Activated T-cell treated with anti-CD3 and anti-CD28 coated beads for 24 hours (primary cell): ENCODE measurements at regions not wholly inside any gene's neighbourhood (a gene's known extent, or its start where the extent isn't known, plus 50 kb on each side); places are given as distances from the start of the nearest gene placed in this dataset.

Source experiments
- DNase-seq: peaks from one replicate; pipeline ENCODE4 v3.0.0-alpha.2; 2020; ENCODE audit warnings: low read depth

GRCh38 chr7:25812086-25812850 lies 339.7 kb upstream of the NFE2L3 start:
- no peak for DNase-seq

GRCh38 chr7:25813381-25813780 lies 338.6 kb upstream of the NFE2L3 start:
- no peak for DNase-seq

GRCh38 chr7:25815711-25816110 lies 336.3 kb upstream of the NFE2L3 start:
- no peak for DNase-seq

DNA sequence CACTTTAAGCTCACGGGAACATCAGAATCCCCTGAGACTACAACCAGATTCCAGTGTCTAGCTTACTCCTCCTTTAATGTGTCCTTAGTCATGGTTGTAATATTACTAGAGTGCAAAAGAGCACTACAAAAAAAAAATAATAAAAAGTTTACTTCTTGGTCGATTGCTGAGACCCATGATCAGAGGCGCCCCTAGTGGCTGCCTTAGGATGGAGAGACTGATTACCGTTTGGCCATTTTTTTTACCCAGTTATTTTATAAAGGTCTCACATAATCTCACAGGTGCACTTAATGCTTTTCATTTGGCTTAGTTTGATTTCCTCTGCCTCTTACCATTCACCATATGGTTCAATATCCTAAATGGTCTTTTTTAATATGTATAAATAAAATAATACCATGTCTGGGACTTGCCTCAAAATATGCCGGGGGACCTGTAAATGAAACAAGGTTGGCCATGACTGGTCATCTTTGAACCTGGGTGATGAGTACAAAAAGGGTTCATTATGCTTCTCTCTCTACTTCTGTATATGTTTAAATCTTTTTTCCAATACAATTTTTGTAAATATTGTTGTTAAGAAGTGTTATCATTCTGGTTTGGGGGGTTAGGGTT lies 331.5 kb upstream of the NFE2L3 start:
- DNase-seq: no peak

GRCh38 chr7:25821225-25821624 lies 330.8 kb upstream of the NFE2L3 start:
- no peak for DNase-seq

GRCh38 chr7:25822823-25823222 lies 329.2 kb upstream of the NFE2L3 start:
- DNase-seq: no peak

DNA sequence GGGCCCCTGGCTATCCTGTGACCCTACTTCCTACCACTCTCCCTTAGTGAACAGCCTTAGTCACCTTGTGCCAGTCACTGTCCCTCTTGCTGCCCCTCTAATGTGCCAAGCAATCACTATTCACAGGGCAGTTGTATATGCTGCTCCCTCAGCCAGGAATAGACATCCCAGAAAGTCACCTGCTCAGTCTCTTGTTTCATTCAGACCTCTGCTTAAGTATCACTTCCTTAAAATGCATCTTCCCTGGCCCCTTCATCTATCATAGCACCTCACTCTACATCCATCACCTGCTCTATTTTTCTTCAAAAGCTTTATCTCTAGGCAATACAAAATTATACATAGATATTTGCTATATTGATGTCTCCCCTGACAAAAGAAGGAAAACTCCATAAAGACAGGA lies 328.4 kb upstream of the NFE2L3 start:
- no peak for DNase-seq

GRCh38 chr7:25828468-25828867 lies 323.5 kb upstream of the NFE2L3 start:
- DNase-seq: no peak

- DNase-seq: no peak
Observed at GRCh38 chr7:25829663-25830062, 322.3 kb upstream of the NFE2L3 start.

DNA sequence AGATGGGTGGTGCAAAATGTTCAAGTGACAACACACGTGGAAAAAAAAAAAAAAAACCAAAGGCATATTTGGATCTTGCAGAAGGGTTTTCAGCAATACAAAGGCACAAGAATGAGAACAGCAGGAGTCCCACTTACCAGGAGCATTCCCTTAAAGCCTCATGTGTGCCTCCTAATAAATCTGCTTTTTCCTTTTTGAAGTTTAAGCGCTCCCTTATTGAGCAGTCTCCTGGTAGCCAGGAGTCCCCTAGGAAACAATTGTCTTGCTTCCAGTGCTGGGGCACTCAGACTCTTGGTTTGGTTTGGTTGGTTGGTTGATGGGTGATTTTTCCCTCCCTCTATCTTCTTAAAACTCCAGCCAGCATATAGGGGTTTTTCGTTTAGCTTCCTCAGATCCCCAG lies 321.8 kb upstream of the NFE2L3 start:
- no peak for DNase-seq

DNA sequence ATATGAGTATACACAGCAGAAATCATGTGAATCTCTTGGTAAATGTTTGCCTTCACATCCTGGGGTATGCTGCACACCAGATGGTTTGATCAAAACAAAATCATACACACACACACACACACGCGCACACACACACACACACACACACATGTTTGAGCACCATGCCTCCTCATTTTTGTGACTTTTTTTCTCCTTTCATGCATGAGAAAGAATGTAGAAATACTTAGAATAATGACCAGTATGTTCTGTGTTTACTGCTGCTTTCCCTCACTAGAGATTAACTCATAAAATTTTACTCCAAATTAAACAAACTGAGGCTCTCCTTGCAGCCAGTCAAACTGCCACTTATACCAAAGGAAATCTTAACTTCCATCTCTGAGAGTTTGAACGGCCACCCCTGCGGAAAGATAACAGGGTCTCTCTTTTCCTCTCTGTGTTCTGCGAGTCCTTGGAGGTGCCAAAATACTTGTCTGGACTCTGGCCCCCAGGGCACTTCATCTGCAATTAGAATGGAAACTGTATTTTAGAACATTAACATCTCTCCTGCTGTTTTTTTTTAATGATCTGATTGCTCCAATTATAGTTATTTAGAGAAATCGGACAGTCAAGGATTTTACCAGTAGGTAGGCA lies 320.8 kb upstream of the NFE2L3 start:
- no peak for DNase-seq

- DNase-seq: no peak
Observed at GRCh38 chr7:25831831-25832411, 320.1 kb upstream of the NFE2L3 start.

DNA sequence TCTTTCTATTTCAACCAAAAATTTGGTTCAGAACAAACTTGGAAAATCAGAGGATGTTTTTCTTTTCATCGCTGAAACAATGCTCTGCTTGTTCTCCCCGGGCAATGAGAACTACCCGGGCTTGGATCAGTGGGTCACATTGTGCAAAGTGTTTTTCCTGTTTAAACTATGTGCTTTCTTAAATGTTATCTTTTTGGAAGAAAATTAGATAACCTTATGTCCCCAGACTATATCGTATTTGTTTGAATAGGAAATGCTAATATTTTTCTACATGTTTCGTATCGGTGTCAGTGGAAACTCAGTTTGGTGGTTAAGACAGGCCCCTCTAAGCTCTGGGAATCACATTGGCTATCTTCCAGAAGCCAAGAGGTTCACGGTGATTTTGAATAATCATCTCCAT lies 319.5 kb upstream of the NFE2L3 start:
- DNase-seq: no peak

DNA sequence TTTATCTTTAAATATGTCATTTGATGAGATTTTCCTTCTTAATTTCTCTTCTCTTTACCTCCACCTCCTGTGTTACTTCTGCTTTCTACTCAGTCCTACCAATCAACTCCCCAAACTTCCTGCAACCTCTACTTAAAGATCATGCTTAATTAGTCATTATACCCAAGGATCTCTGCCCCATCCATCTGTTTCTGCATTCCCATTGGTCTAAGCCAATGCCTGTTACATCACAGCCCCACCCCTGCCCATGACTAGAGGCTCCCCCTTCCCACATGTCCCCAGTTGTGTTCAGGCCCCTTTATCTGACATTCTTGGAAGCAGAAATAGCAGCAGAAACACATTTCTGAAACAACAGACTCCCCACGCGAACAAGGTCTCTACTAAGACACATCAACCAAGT lies 319.1 kb upstream of the NFE2L3 start:
- no peak for DNase-seq

GRCh38 chr7:25834050-25834449 lies 317.9 kb upstream of the NFE2L3 start:
- no peak for DNase-seq

DNA sequence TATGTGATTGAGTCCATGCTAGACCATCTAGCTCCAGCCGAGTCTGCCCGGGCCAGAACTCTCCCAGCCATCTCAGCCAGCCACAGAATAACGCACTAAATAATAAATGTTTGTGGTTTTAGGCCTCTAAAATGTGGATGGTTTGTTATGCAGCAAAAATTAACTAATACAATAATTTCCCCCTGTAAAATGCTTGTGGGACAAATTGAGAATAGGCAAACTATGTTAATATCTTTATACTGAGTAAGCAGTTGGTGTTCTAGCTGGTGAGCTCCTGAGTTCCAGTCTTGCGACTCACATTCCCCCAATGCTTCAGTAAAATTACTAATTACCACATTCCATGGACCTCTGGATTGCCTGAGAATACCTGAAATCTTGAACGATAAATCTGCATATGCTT lies 316.8 kb upstream of the NFE2L3 start:
- no peak for DNase-seq

GRCh38 chr7:25839084-25839769 lies 312.8 kb upstream of the NFE2L3 start:
- DNase-seq: no peak

DNA sequence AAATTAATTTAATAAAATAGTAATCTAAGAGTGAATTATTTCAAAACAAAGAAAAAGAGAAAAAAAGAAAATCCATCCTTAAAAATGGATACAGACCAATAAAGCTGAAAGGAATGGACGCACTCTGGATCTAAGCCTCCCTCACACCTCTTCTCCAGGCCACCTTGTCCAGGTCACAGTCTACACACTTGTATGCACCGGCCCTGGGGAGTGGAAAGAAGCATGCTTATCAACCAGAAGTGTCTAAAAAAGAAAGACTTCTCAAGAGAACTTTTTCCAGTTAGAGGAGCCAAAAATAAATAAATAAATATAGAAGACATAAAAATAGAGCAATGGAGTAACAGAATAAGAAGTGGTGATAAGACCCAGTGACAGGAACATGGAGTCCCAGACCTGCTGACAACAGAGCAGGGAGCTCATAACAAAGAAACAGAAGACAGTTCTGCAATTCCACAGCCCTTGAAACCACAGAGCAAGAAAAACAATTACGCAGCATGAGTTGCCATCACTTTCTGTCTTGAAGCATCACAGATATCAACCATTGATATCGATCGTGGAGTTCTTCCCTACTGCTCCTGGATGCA lies 311.7 kb upstream of the NFE2L3 start:
- no peak for DNase-seq

- DNase-seq: no peak
Observed at GRCh38 chr7:25841575-25841974, 310.4 kb upstream of the NFE2L3 start.

GRCh38 chr7:25842201-25842733 lies 309.7 kb upstream of the NFE2L3 start:
- DNase-seq: no peak

DNA sequence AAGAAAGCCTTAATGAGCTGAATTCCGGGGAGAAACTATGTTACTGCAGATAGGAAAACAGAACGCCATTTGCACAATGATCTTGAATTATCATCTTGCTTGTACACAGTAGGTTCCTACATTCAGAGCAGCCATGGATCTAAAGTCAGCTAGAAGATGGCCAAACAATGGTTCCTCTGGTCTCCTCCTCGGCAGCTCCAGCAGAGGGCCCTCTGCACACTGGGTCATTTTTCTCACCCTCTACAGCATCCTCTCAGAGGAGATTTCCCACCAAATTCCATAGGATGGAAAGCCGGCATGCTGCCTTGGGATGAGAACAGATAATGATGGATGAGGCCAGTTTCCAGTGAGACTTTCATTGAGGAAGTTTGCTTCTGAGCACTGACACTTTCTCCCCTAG lies 308.5 kb upstream of the NFE2L3 start:
- no peak for DNase-seq
